ENCODE measurements at regions not wholly inside any gene's neighbourhood (a gene's known extent, or its start where the extent isn't known, plus 50 kb on each side); places are given as distances from the start of the nearest gene placed in this dataset.

DNA sequence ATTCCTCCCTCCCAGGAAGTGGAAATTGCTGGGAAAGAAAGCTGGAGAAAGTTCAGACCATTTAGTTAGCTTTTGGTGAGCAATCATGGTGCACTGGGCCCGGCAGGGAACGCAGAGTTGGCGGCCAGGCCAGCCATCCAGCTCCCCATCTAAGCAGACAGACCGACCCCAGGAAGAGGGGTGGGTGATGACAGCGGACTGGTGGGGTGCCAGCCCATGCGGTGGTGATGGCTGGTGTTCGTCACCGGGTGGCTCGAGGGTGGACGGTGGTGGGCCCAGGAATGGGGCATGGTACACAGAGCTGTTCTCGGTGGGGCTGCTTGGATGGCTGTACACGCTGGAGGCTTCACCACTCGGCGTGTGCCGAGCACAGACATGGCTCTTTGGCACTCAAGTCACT, 85.6 kb upstream of the ARAP3 start:
- H3K27me3 ChIP-seq: no peaks in the 10 kb centered on the region
- WGBS, 2 donors: 92 to 93% methylated on average over 13 to 15 of the region's 15 CpGs

DNA sequence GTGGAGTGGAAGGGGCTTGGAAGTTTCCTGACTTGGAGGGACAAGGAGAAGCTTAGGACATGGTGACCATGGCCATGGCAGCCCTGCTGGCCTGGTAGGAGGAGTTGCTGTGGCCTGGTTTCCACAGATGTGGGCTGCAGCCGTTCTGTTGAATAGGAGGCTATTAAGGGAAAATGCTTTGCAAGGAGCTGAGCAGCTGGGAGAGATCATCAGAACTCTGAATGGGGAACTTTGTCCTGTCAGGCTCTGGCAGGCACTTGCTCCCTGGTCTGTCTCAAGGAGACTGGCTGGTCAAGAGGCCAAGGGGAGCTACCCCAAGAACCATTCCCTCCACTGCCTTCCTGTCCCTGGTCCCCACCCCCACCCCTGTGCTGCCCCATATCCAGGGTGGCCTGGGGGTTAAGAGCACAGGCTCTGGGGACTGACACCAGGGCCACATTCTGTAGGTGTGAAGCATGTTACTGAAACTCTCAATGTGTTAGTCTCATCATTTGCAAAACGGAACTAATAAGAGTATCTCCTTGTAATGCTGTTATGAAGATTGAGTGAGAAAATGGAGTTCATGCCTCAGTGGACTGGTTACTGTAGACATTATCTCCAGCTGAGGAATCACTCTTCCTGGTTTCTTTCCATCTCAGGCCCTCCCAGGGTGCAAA, 84.0 kb upstream of the ARAP3 start:
- Histone ChIP-seq H3K36me3 (ENCODE audit: low read depth, missing control alignments) (no peaks in the 10 kb centered on the region), H3K4me3 (no peak overlapping the region), H3K9me3 (no peaks in the 10 kb centered on the region), H3K27ac (no peak overlapping the region), H3K27me3 (no peaks in the 10 kb centered on the region), H3K4me1 (no peaks in the 10 kb centered on the region)
- intact Hi-C loops (cut with DNase I; ENCODE audit: low total_unique reads): no loop called here
- DNase-seq: no peak
- 64 to 72% methylated on average over 2 of the region's 2 CpGs for WGBS, 2 donors
- TF ChIP-seq, protein P1, sequence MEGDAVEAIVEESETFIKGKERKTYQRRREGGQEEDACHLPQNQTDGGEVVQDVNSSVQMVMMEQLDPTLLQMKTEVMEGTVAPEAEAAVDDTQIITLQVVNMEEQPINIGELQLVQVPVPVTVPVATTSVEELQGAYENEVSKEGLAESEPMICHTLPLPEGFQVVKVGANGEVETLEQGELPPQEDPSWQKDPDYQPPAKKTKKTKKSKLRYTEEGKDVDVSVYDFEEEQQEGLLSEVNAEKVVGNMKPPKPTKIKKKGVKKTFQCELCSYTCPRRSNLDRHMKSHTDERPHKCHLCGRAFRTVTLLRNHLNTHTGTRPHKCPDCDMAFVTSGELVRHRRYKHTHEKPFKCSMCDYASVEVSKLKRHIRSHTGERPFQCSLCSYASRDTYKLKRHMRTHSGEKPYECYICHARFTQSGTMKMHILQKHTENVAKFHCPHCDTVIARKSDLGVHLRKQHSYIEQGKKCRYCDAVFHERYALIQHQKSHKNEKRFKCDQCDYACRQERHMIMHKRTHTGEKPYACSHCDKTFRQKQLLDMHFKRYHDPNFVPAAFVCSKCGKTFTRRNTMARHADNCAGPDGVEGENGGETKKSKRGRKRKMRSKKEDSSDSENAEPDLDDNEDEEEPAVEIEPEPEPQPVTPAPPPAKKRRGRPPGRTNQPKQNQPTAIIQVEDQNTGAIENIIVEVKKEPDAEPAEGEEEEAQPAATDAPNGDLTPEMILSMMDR (IDR thresholded peaks at IDR 0.05): no peak
- TF ChIP-seq POLR2A (IDR thresholded peaks at IDR 0.05): no peak

More for the DNA sequence above, 85.6 kb upstream of the ARAP3 start:
- TF ChIP-seq, protein P1 (IDR thresholded peaks at IDR 0.05): no peak
- no peak for TF ChIP-seq POLR2A (IDR thresholded peaks at IDR 0.05)
- Histone ChIP-seq H3K4me3 (no peak overlapping the region), H3K4me1 (no peaks in the 10 kb centered on the region), H3K9me3 (no peaks in the 10 kb centered on the region), H3K36me3 (ENCODE audit: low read depth, missing control alignments) (no peaks in the 10 kb centered on the region), H3K27ac (no peak overlapping the region)
- intact Hi-C loops (cut with DNase I; ENCODE audit: low total_unique reads): no loop called here
- DNase-seq: no peak

DNA sequence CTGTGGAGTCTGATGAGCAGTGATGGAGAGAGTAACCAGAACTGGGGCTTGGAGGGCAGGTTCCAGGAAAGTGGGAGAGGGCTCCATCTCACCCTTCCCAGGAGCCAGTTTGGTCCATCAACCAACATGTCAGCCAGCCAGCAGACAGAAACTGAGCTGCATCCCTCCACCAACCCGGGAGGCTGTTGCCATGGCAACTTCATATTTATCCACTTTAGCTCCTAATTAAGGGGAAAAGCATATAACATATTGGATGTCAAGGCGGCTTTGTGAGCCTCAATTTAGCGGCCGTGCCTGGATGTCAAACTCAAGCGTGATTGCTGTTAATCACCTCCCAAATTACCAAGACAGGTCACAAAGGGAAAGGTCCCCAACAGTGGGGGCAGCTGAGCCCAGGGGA, 81.5 kb upstream of the ARAP3 start:
- H3K4me3 ChIP-seq: no peak overlapping the region
- no peaks in the 10 kb centered on the region for H3K36me3 ChIP-seq (ENCODE audit: low read depth, missing control alignments)
- no peaks in the 10 kb centered on the region for H3K9me3 ChIP-seq
- H3K27ac ChIP-seq: no peak overlapping the region
- intact Hi-C loops (cut with DNase I; ENCODE audit: low total_unique reads): no loop called here
- 73 to 87% methylated on average over 5 of the region's 5 CpGs for WGBS, 2 donors
- H3K27me3 ChIP-seq: no peaks in the 10 kb centered on the region
- H3K4me1 ChIP-seq: peaks cover 3% of the 10 kb centered on the region
- TF ChIP-seq, protein P1 (IDR thresholded peaks at IDR 0.05): no peak
- no peak for TF ChIP-seq POLR2A (IDR thresholded peaks at IDR 0.05)
- no peak for DNase-seq

DNA sequence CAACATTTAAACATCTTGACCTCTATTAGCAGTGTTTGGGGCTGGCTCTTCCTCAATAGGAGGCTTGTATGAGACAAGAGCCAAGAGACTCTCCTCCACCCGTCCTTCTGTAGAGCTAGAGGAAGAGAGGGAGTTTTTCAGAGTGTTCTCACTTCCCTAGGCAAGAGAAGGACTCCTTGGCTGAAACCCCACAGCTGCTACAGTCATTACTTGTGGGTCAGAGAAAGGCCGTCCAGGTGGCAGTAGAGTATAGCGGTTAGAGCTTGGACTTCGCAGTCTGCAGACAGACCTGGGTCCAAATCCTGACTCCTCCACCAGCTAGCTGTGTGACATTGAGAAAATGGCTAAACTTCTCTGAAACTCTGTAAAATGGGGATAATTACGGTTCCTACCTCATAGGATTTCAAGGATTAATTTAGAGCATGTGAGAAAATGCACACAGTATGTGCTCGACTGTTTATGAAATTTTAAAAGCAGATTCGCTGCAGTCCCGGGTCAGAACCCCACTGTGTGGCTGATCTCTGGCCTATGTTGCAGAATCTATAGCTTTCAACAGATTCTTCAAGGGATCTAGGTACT, 80.8 kb upstream of the ARAP3 start:
- Histone ChIP-seq H3K9me3 (no peaks in the 10 kb centered on the region), H3K4me3 (no peak overlapping the region), H3K4me1 (peaks cover 3% of the 10 kb centered on the region), H3K27ac (no peak overlapping the region), H3K36me3 (ENCODE audit: low read depth, missing control alignments) (no peaks in the 10 kb centered on the region), H3K27me3 (no peaks in the 10 kb centered on the region)
- WGBS, 2 donors: 80 to 82% methylated on average over 8 of the region's 8 CpGs
- DNase-seq: no peak
- intact Hi-C loops (cut with DNase I; ENCODE audit: low total_unique reads): no loop called here
- no peak for TF ChIP-seq POLR2A (IDR thresholded peaks at IDR 0.05)
- TF ChIP-seq, protein P1 (IDR thresholded peaks at IDR 0.05): no peak

DNA sequence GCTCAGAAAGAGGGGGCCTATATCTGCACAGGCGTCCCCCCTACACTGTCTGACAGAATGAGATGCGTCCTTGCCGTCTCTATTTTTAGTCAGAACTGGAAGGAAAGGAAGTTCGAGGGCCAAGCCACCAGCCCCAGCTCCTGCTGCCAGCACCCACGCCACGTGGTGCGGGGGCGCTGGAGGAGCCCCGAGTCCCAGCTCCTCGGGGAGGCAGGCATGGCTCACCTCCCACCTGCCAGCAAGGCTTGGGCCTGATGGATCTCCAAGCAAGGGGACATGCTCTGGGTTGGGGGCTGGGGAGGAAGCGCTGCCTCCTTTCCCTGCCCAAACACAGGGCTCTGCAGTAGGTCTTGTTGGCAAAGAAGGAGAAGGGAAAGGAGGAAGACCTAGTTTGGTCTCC, 80.3 kb upstream of the ARAP3 start:
- intact Hi-C loops (cut with DNase I; ENCODE audit: low total_unique reads): no loop called here
- no peak overlapping the region for H3K27ac ChIP-seq
- H3K9me3 ChIP-seq: no peaks in the 10 kb centered on the region
- no peak overlapping the region for H3K4me3 ChIP-seq
- peaks cover 3% of the 10 kb centered on the region for H3K4me1 ChIP-seq
- no peaks in the 10 kb centered on the region for H3K27me3 ChIP-seq
- no peak for DNase-seq
- H3K36me3 ChIP-seq (ENCODE audit: low read depth, missing control alignments): no peaks in the 10 kb centered on the region
- WGBS, 2 donors: 48 to 68% methylated on average over 7 to 11 of the region's 11 CpGs
- TF ChIP-seq, protein P1 (IDR thresholded peaks at IDR 0.05): no peak
- TF ChIP-seq POLR2A (IDR thresholded peaks at IDR 0.05): no peak

Measured in testis (tissue), 2 donors.